Fibroblast of upper back skin (primary cell): ENCODE measurements at regions not wholly inside any gene's neighbourhood (a gene's known extent, or its start where the extent isn't known, plus 50 kb on each side); places are given as distances from the start of the nearest gene placed in this dataset.

Source experiments
- DNase-seq: peaks from one replicate; pipeline ENCODE4 v3.0.0-alpha.2; 2013

- no peak for DNase-seq
Measured at GRCh38 chr18:22114526-22115321, 54.7 kb upstream of the GATA6 start.

DNA sequence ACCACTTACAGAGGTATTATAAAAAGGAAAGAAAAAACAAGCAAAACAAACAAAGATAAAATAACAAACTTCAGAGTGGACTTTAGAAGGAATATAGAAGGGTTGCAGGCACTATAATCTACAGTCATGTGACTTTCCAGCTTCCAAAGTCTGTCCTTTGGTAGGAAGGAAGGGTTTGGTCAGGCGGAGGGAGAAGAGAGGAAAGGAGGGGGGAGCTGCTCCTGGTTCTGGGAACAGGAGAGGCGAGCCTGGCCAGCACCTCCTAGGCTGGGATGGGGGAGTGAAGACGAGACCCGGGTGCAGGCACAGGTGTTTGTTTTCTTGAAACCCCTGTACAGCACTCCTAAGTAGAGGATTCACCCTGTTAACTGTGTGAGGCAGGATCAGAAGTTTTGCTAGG, 53.8 kb upstream of the GATA6 start:
- no peak for DNase-seq
